SK-N-SH (cell line): ENCODE measurements at regions not wholly inside any gene's neighbourhood (a gene's known extent, or its start where the extent isn't known, plus 50 kb on each side); places are given as distances from the start of the nearest gene placed in this dataset.

Source experiments
- CTCF ChIA-PET: fragments of 300-600, 350-600 bp; formaldehyde crosslinking; extraction: SDS; loops from one replicate; lab custom pipeline; 2021; lab: Yijun Ruan, JAX
- POLR2A ChIA-PET: fragments of 350-600 bp; sonication (Branson Sonifier 250); formaldehyde crosslinking; extraction: SDS; loops from one replicate; lab custom pipeline; 2020; ENCODE audit warnings: antibody characterized with exemption, inconsistent platforms; lab: Yijun Ruan, JAX
- DNase-seq: peaks from one replicate; pipeline ENCODE4 v3.0.0; 2012
- H2AFZ ChIP-seq: fragments of 200-600 bp; sonication (generic); 2 replicates; pipeline ENCODE4 v1.8.1; 2016; ENCODE audit warnings: antibody characterized with exemption, mild to moderate bottlenecking, low read depth
- H3F3A ChIP-seq: fragments of 200-600 bp; sonication (generic); replicated peaks from 2 replicates; pipeline ENCODE3; 2016; ENCODE audit warnings: antibody characterized with exemption, mild to moderate bottlenecking; ENCODE audit not compliant: insufficient read depth
- H3K27ac ChIP-seq, 2 experiments: fragments of 200-500 bp in 1 of 2; fragments of 200-600 bp in 1 of 2; sonication (Bioruptor generic) in 1 of 2; sonication (generic), shearing (Covaris generic) in 1 of 2; 2 replicates each; pipeline versions ENCODE4 v1.5.1 to v1.6.1; 2014 to 2016; ENCODE audit warnings: low read depth in 2 of 2, inconsistent platforms in 1 of 2, low read length in 1 of 2, mild to moderate bottlenecking in 1 of 2, mixed read lengths in 1 of 2
- H3K27me3 ChIP-seq: fragments of 200-600 bp; sonication (generic), shearing (Covaris generic); 2 replicates; pipeline ENCODE4 v1.6.1; 2016; ENCODE audit warnings: mixed run types; ENCODE audit not compliant: insufficient read depth
- H3K36me3 ChIP-seq, 2 experiments: fragments of 200-500 bp in 1 of 2; fragments of 200-600 bp in 1 of 2; sonication (Bioruptor generic) in 1 of 2; sonication (generic) in 1 of 2; replicated peaks in 1 of 2; 2 replicates each; pipeline versions ENCODE3 to v1.5.1; 2014 to 2016; ENCODE audit warnings: low read length in 1 of 2, mild to moderate bottlenecking in 1 of 2; ENCODE audit not compliant: insufficient read depth in 2 of 2, control insufficient read depth in 1 of 2
- H3K4me1 ChIP-seq, 2 experiments: fragments of 200-500 bp in 1 of 2; fragments of 200-600 bp in 1 of 2; sonication (Bioruptor generic) in 1 of 2; sonication (generic), shearing (Covaris generic) in 1 of 2; 2 replicates each; pipeline versions ENCODE4 v1.5.1 to v1.6.1; 2014 to 2016; ENCODE audit warnings: low read depth in 1 of 2, low read length in 1 of 2, mixed run types in 1 of 2; ENCODE audit not compliant: insufficient read depth in 2 of 2, control insufficient read depth in 1 of 2
- H3K4me2 ChIP-seq: fragments of 200-600 bp; sonication (generic), shearing (Covaris generic); 2 replicates; pipeline ENCODE4 v1.6.1; 2017; ENCODE audit warnings: mixed run types
- H3K4me3 ChIP-seq, 2 experiments: fragments of 200-500 bp in 1 of 2; fragments of 200-600 bp in 1 of 2; sonication (Bioruptor generic) in 1 of 2; sonication (generic), shearing (Covaris generic) in 1 of 2; 2 replicates each; pipeline versions ENCODE4 v1.5.1 to v1.8.1; 2014 to 2016; ENCODE audit warnings: low read depth in 2 of 2, inconsistent platforms in 1 of 2, low read length in 1 of 2, mild to moderate bottlenecking in 1 of 2, mixed read lengths in 1 of 2, moderate library complexity in 1 of 2
- H3K79me2 ChIP-seq: fragments of 200-600 bp; sonication (generic); 2 replicates; pipeline ENCODE4 v1.8.1; 2017; ENCODE audit warnings: mild to moderate bottlenecking; ENCODE audit not compliant: insufficient read depth
- H3K9ac ChIP-seq: fragments of 200-600 bp; sonication (generic); 2 replicates; pipeline ENCODE4 v1.6.1; 2017; ENCODE audit warnings: mixed run types
- H3K9me2 ChIP-seq: fragments of 200-600 bp; sonication (generic); 2 replicates; pipeline ENCODE4 v1.6.1; 2017; ENCODE audit warnings: mixed run types
- H3K9me3 ChIP-seq: fragments of 200-600 bp; sonication (generic); 2 replicates; pipeline ENCODE4 v1.6.1; 2017; ENCODE audit warnings: mixed run types, mild to moderate bottlenecking, moderate library complexity
- H4K20me1 ChIP-seq: fragments of 200-600 bp; sonication (generic); 2 replicates; pipeline ENCODE4 v1.6.1; 2017; ENCODE audit warnings: mild to moderate bottlenecking, mixed run types; ENCODE audit not compliant: insufficient read depth
- CHD2 ChIP-seq: fragments of 150-350 bp; IDR thresholded peaks from 2 replicates; pipeline ENCODE4 v1.6.1; 2018; ENCODE audit warnings: low read length; ENCODE audit not compliant: partially characterized antibody
- ELF1 ChIP-seq: IDR thresholded peaks from 2 replicates; pipeline ENCODE4 v1.4.0; 2012
- EP300 ChIP-seq, 2 experiments: IDR thresholded peaks; 2 replicates each; pipeline versions ENCODE4 v1.4.0 to v1.6.1; 2012; ENCODE audit warnings: borderline replicate concordance in 1 of 2, low read depth in 1 of 2, low read length in 1 of 2
- FOSL2 ChIP-seq: IDR thresholded peaks from 2 replicates; pipeline ENCODE4 v1.4.0; 2012; ENCODE audit warnings: low read depth, mild to moderate bottlenecking, moderate library complexity, borderline replicate concordance
- FOXM1 ChIP-seq: IDR thresholded peaks from 2 replicates; pipeline ENCODE4 v1.4.0; 2012; ENCODE audit warnings: low read depth, mild to moderate bottlenecking
- GABPA ChIP-seq: IDR thresholded peaks from 2 replicates; pipeline ENCODE4 v1.4.0; 2012; ENCODE audit warnings: low read depth, mild to moderate bottlenecking
- JUND ChIP-seq: IDR thresholded peaks from 2 replicates; pipeline ENCODE4 v1.4.0; 2012
- MEF2A ChIP-seq: IDR thresholded peaks from 2 replicates; pipeline ENCODE4 v1.4.0; 2012; ENCODE audit warnings: low read depth, borderline replicate concordance
- POLR2AphosphoS5 ChIP-seq: IDR thresholded peaks from 2 replicates; pipeline ENCODE4 v1.6.1; 2012; ENCODE audit warnings: low read depth, low read length
- RCOR1 ChIP-seq: fragments of 150-350 bp; IDR thresholded peaks from 2 replicates; pipeline ENCODE4 v1.6.1; 2017; ENCODE audit warnings: antibody characterized with exemption, low read length
- RFX5 ChIP-seq: IDR thresholded peaks from 2 replicates; pipeline ENCODE4 v1.6.1; 2012; ENCODE audit warnings: mild to moderate bottlenecking, improper control_type of control experiment, low read length
- RXRA ChIP-seq: IDR thresholded peaks from 2 replicates; pipeline ENCODE4 v1.4.0; 2012; ENCODE audit warnings: low read depth, mild to moderate bottlenecking, borderline replicate concordance
- SMC3 ChIP-seq: IDR thresholded peaks from 2 replicates; pipeline ENCODE4 v1.6.1; 2012; ENCODE audit warnings: low read depth, low read length, improper control_type of control experiment
- TCF12 ChIP-seq: IDR thresholded peaks from 2 replicates; pipeline ENCODE4 v1.4.0; 2012
- WGBS: methylation state at CpG from one replicate; pipeline ENCODE4 v1.1.6; 2017; ENCODE audit warnings: low lambda C conversion rate; 5-methylcytosine and 5-hydroxymethylcytosine counted together
- TF ChIP-seq, protein P1 (sequence below): IDR thresholded peaks from 2 replicates; pipeline ENCODE4 v1.4.0; 2012; ENCODE audit warnings: low read depth
- TF ChIP-seq, protein P2 (sequence below): IDR thresholded peaks from 2 replicates; pipeline ENCODE4 v1.6.1; 2012; ENCODE audit warnings: mild to moderate bottlenecking, low read depth, low read length, moderate library complexity
- TF ChIP-seq, protein P3 (sequence below): fragments of 200-600 bp; sonication (generic); IDR thresholded peaks from 2 replicates; pipeline ENCODE4 v1.6.1; 2017; ENCODE audit warnings: antibody characterized with exemption, mild to moderate bottlenecking, moderate library complexity
- TF ChIP-seq, protein P4 (sequence below): IDR thresholded peaks from 2 replicates; pipeline ENCODE4 v1.4.0; 2012; ENCODE audit warnings: low read depth, borderline replicate concordance

DNA sequence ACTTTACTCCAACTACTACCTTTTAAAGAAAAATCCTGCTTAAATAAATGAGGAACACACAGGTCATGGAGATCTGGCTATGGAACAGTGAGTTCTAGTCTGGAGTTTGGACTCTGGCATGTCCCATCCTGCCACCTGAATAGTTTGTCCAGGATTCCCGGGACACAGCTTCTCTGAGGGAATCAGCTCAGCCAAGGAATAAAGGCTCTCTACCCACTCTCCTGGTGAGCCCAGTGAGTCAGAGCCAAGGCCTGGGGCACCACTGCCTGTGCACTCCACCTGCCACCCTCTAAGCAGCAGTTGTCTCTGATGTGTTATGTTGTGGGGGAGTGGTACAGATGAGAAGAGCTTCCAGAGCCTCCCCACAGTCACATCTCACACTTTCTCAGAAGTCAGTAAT lies 113.5 kb downstream of the HTR5A start:
- Histone ChIP-seq H3K79me2 (no peaks in the 10 kb centered on the region), H3K9ac (no peak overlapping the region), H3K9me2 (no peaks in the 10 kb centered on the region), H3K4me3 (no peak overlapping the region), H3K9me3 (peaks cover 20% of the 10 kb centered on the region; the same call in 1 of the 2 replicates), H2AFZ (no peak overlapping the region), H4K20me1 (no peaks in the 10 kb centered on the region), H3K36me3 (no peaks in the 10 kb centered on the region), H3K27ac (no peak overlapping the region), H3K27me3 (no peaks in the 10 kb centered on the region), H3F3A (no peaks in the 10 kb centered on the region), H3K4me1 (no peaks in the 10 kb centered on the region), H3K4me2 (no peak overlapping the region)
- no peak for DNase-seq
- CTCF ChIA-PET, result no interaction called here
- WGBS, result 0% methylated on average over 1 of the region's 1 CpG
- TF ChIP-seq, protein P1, sequence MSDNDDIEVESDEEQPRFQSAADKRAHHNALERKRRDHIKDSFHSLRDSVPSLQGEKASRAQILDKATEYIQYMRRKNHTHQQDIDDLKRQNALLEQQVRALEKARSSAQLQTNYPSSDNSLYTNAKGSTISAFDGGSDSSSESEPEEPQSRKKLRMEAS, result no peak
- no peak for TF ChIP-seq RXRA
- TF ChIP-seq JUND, result no peak
- no peak for TF ChIP-seq ELF1
- TF ChIP-seq RFX5, result no peak
- no peak for TF ChIP-seq RCOR1
- TF ChIP-seq POLR2AphosphoS5, result no peak
- TF ChIP-seq GABPA, result no peak
- TF ChIP-seq TCF12, result no peak
- TF ChIP-seq FOSL2, result no peak
- no peak for TF ChIP-seq FOXM1
- no peak for TF ChIP-seq EP300 (IDR thresholded peaks at IDR 0.05; ENCODE audit: borderline replicate concordance in 1 of 2, low read depth in 1 of 2, low read length in 1 of 2)
- TF ChIP-seq CHD2, result no peak
- no peak for TF ChIP-seq MEF2A
- TF ChIP-seq, protein P2, sequence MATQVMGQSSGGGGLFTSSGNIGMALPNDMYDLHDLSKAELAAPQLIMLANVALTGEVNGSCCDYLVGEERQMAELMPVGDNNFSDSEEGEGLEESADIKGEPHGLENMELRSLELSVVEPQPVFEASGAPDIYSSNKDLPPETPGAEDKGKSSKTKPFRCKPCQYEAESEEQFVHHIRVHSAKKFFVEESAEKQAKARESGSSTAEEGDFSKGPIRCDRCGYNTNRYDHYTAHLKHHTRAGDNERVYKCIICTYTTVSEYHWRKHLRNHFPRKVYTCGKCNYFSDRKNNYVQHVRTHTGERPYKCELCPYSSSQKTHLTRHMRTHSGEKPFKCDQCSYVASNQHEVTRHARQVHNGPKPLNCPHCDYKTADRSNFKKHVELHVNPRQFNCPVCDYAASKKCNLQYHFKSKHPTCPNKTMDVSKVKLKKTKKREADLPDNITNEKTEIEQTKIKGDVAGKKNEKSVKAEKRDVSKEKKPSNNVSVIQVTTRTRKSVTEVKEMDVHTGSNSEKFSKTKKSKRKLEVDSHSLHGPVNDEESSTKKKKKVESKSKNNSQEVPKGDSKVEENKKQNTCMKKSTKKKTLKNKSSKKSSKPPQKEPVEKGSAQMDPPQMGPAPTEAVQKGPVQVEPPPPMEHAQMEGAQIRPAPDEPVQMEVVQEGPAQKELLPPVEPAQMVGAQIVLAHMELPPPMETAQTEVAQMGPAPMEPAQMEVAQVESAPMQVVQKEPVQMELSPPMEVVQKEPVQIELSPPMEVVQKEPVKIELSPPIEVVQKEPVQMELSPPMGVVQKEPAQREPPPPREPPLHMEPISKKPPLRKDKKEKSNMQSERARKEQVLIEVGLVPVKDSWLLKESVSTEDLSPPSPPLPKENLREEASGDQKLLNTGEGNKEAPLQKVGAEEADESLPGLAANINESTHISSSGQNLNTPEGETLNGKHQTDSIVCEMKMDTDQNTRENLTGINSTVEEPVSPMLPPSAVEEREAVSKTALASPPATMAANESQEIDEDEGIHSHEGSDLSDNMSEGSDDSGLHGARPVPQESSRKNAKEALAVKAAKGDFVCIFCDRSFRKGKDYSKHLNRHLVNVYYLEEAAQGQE, result no peak
- no peak for TF ChIP-seq SMC3
- TF ChIP-seq, protein P3, sequence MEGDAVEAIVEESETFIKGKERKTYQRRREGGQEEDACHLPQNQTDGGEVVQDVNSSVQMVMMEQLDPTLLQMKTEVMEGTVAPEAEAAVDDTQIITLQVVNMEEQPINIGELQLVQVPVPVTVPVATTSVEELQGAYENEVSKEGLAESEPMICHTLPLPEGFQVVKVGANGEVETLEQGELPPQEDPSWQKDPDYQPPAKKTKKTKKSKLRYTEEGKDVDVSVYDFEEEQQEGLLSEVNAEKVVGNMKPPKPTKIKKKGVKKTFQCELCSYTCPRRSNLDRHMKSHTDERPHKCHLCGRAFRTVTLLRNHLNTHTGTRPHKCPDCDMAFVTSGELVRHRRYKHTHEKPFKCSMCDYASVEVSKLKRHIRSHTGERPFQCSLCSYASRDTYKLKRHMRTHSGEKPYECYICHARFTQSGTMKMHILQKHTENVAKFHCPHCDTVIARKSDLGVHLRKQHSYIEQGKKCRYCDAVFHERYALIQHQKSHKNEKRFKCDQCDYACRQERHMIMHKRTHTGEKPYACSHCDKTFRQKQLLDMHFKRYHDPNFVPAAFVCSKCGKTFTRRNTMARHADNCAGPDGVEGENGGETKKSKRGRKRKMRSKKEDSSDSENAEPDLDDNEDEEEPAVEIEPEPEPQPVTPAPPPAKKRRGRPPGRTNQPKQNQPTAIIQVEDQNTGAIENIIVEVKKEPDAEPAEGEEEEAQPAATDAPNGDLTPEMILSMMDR, result no peak
- TF ChIP-seq, protein P4, sequence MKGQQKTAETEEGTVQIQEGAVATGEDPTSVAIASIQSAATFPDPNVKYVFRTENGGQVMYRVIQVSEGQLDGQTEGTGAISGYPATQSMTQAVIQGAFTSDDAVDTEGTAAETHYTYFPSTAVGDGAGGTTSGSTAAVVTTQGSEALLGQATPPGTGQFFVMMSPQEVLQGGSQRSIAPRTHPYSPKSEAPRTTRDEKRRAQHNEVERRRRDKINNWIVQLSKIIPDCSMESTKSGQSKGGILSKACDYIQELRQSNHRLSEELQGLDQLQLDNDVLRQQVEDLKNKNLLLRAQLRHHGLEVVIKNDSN, result no peak
- POLR2A ChIA-PET, result no interaction called here
